PC-3 (cell line): ENCODE measurements at regions not wholly inside any gene's neighbourhood (a gene's known extent, or its start where the extent isn't known, plus 50 kb on each side); places are given as distances from the start of the nearest gene placed in this dataset.

Source experiments
- EZH2 ChIP-seq: fragments of 300-600 bp; sonication (generic); IDR thresholded peaks from one replicate; pipeline ENCODE4 v1.6.1; 2017; ENCODE audit warnings: antibody characterized with exemption, mild to moderate bottlenecking, low read length; ENCODE audit not compliant: unreplicated experiment
- TF ChIP-seq, protein P1 (sequence below): fragments of 300-600 bp; sonication (generic); conservative IDR thresholded peaks from 2 replicates; pipeline ENCODE4 v1.5.1; 2017; ENCODE audit warnings: antibody characterized with exemption, low read depth, mild to moderate bottlenecking, low read length

GRCh38 chr9:116080561-116080960 lies 73.0 kb upstream of the PAPPA start:
- TF ChIP-seq, protein P1, sequence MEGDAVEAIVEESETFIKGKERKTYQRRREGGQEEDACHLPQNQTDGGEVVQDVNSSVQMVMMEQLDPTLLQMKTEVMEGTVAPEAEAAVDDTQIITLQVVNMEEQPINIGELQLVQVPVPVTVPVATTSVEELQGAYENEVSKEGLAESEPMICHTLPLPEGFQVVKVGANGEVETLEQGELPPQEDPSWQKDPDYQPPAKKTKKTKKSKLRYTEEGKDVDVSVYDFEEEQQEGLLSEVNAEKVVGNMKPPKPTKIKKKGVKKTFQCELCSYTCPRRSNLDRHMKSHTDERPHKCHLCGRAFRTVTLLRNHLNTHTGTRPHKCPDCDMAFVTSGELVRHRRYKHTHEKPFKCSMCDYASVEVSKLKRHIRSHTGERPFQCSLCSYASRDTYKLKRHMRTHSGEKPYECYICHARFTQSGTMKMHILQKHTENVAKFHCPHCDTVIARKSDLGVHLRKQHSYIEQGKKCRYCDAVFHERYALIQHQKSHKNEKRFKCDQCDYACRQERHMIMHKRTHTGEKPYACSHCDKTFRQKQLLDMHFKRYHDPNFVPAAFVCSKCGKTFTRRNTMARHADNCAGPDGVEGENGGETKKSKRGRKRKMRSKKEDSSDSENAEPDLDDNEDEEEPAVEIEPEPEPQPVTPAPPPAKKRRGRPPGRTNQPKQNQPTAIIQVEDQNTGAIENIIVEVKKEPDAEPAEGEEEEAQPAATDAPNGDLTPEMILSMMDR, result no peak
- TF ChIP-seq EZH2, result no peak
